SK-N-SH (cell line): ENCODE measurements at regions not wholly inside any gene's neighbourhood (a gene's known extent, or its start where the extent isn't known, plus 50 kb on each side); places are given as distances from the start of the nearest gene placed in this dataset.

Experiments
- CTCF ChIA-PET: fragments of 300-600, 350-600 bp; formaldehyde crosslinking; extraction: SDS; loops from one replicate; lab custom pipeline; 2021; lab: Yijun Ruan, JAX
- POLR2A ChIA-PET: fragments of 350-600 bp; sonication (Branson Sonifier 250); formaldehyde crosslinking; extraction: SDS; loops from one replicate; lab custom pipeline; 2020; ENCODE audit warnings: antibody characterized with exemption, inconsistent platforms; lab: Yijun Ruan, JAX
- DNase-seq: peaks from one replicate; pipeline ENCODE4 v3.0.0; 2012
- H2AFZ ChIP-seq: fragments of 200-600 bp; sonication (generic); 2 replicates; pipeline ENCODE4 v1.8.1; 2016; ENCODE audit warnings: antibody characterized with exemption, mild to moderate bottlenecking, low read depth
- H3F3A ChIP-seq: fragments of 200-600 bp; sonication (generic); replicated peaks from 2 replicates; pipeline ENCODE3; 2016; ENCODE audit warnings: antibody characterized with exemption, mild to moderate bottlenecking; ENCODE audit not compliant: insufficient read depth
- H3K27ac ChIP-seq, 2 experiments: fragments of 200-500 bp in 1 of 2; fragments of 200-600 bp in 1 of 2; sonication (Bioruptor generic) in 1 of 2; sonication (generic), shearing (Covaris generic) in 1 of 2; 2 replicates each; pipeline versions ENCODE4 v1.5.1 to v1.6.1; 2014 to 2016; ENCODE audit warnings: low read depth in 2 of 2, inconsistent platforms in 1 of 2, low read length in 1 of 2, mild to moderate bottlenecking in 1 of 2, mixed read lengths in 1 of 2
- H3K27me3 ChIP-seq: fragments of 200-600 bp; sonication (generic), shearing (Covaris generic); 2 replicates; pipeline ENCODE4 v1.6.1; 2016; ENCODE audit warnings: mixed run types; ENCODE audit not compliant: insufficient read depth
- H3K36me3 ChIP-seq, 2 experiments: fragments of 200-500 bp in 1 of 2; fragments of 200-600 bp in 1 of 2; sonication (Bioruptor generic) in 1 of 2; sonication (generic) in 1 of 2; replicated peaks in 1 of 2; 2 replicates each; pipeline versions ENCODE3 to v1.5.1; 2014 to 2016; ENCODE audit warnings: low read length in 1 of 2, mild to moderate bottlenecking in 1 of 2; ENCODE audit not compliant: insufficient read depth in 2 of 2, control insufficient read depth in 1 of 2
- H3K4me1 ChIP-seq, 2 experiments: fragments of 200-500 bp in 1 of 2; fragments of 200-600 bp in 1 of 2; sonication (Bioruptor generic) in 1 of 2; sonication (generic), shearing (Covaris generic) in 1 of 2; 2 replicates each; pipeline versions ENCODE4 v1.5.1 to v1.6.1; 2014 to 2016; ENCODE audit warnings: low read depth in 1 of 2, low read length in 1 of 2, mixed run types in 1 of 2; ENCODE audit not compliant: insufficient read depth in 2 of 2, control insufficient read depth in 1 of 2
- H3K4me2 ChIP-seq: fragments of 200-600 bp; sonication (generic), shearing (Covaris generic); 2 replicates; pipeline ENCODE4 v1.6.1; 2017; ENCODE audit warnings: mixed run types
- H3K4me3 ChIP-seq, 2 experiments: fragments of 200-500 bp in 1 of 2; fragments of 200-600 bp in 1 of 2; sonication (Bioruptor generic) in 1 of 2; sonication (generic), shearing (Covaris generic) in 1 of 2; 2 replicates each; pipeline versions ENCODE4 v1.5.1 to v1.8.1; 2014 to 2016; ENCODE audit warnings: low read depth in 2 of 2, inconsistent platforms in 1 of 2, low read length in 1 of 2, mild to moderate bottlenecking in 1 of 2, mixed read lengths in 1 of 2, moderate library complexity in 1 of 2
- H3K79me2 ChIP-seq: fragments of 200-600 bp; sonication (generic); 2 replicates; pipeline ENCODE4 v1.8.1; 2017; ENCODE audit warnings: mild to moderate bottlenecking; ENCODE audit not compliant: insufficient read depth
- H3K9ac ChIP-seq: fragments of 200-600 bp; sonication (generic); 2 replicates; pipeline ENCODE4 v1.6.1; 2017; ENCODE audit warnings: mixed run types
- H3K9me2 ChIP-seq: fragments of 200-600 bp; sonication (generic); 2 replicates; pipeline ENCODE4 v1.6.1; 2017; ENCODE audit warnings: mixed run types
- H3K9me3 ChIP-seq: fragments of 200-600 bp; sonication (generic); 2 replicates; pipeline ENCODE4 v1.6.1; 2017; ENCODE audit warnings: mixed run types, mild to moderate bottlenecking, moderate library complexity
- H4K20me1 ChIP-seq: fragments of 200-600 bp; sonication (generic); 2 replicates; pipeline ENCODE4 v1.6.1; 2017; ENCODE audit warnings: mild to moderate bottlenecking, mixed run types; ENCODE audit not compliant: insufficient read depth
- CHD2 ChIP-seq: fragments of 150-350 bp; IDR thresholded peaks from 2 replicates; pipeline ENCODE4 v1.6.1; 2018; ENCODE audit warnings: low read length; ENCODE audit not compliant: partially characterized antibody
- CTCF ChIP-seq: fragments of 200-600 bp; sonication (generic); IDR thresholded peaks from 2 replicates; pipeline ENCODE4 v1.6.1; 2017; ENCODE audit warnings: antibody characterized with exemption, mild to moderate bottlenecking, moderate library complexity
- EP300 ChIP-seq, 2 experiments: IDR thresholded peaks; 2 replicates each; pipeline versions ENCODE4 v1.4.0 to v1.6.1; 2012; ENCODE audit warnings: borderline replicate concordance in 1 of 2, low read depth in 1 of 2, low read length in 1 of 2
- EZH2phosphoT487 ChIP-seq: fragments of 200-600 bp; sonication (generic); IDR thresholded peaks from 2 replicates; pipeline ENCODE4 v1.6.1; 2017; ENCODE audit warnings: low read depth, mixed run types, mild to moderate bottlenecking, antibody characterized with exemption, moderate library complexity, borderline replicate concordance
- FOXJ3 ChIP-seq: sonication (generic); formaldehyde crosslinking; IDR thresholded peaks from 2 replicates; pipeline ENCODE4 v1.5.1; 2020; ENCODE audit warnings: mild to moderate bottlenecking, missing genetic modification reagents
- GABPA ChIP-seq: IDR thresholded peaks from 2 replicates; pipeline ENCODE4 v1.4.0; 2012; ENCODE audit warnings: low read depth, mild to moderate bottlenecking
- JUND ChIP-seq: IDR thresholded peaks from 2 replicates; pipeline ENCODE4 v1.4.0; 2012
- MAX ChIP-seq: IDR thresholded peaks from 2 replicates; pipeline ENCODE4 v1.4.0; 2012; ENCODE audit warnings: low read depth
- MEF2A ChIP-seq: IDR thresholded peaks from 2 replicates; pipeline ENCODE4 v1.4.0; 2012; ENCODE audit warnings: low read depth, borderline replicate concordance
- MXI1 ChIP-seq: IDR thresholded peaks from 2 replicates; pipeline ENCODE4 v1.6.1; 2012; ENCODE audit warnings: mild to moderate bottlenecking, low read depth, low read length, improper control_type of control experiment
- NRF1 ChIP-seq: IDR thresholded peaks from 2 replicates; pipeline ENCODE4 v1.6.1; 2012; ENCODE audit warnings: low read depth, mild to moderate bottlenecking, low read length
- POLR2AphosphoS5 ChIP-seq: IDR thresholded peaks from 2 replicates; pipeline ENCODE4 v1.6.1; 2012; ENCODE audit warnings: low read depth, low read length
- RCOR1 ChIP-seq: fragments of 150-350 bp; IDR thresholded peaks from 2 replicates; pipeline ENCODE4 v1.6.1; 2017; ENCODE audit warnings: antibody characterized with exemption, low read length
- REST ChIP-seq: IDR thresholded peaks from 2 replicates; pipeline ENCODE4 v1.6.1; 2012; ENCODE audit warnings: mild to moderate bottlenecking, low read depth, low read length, moderate library complexity
- RXRA ChIP-seq: IDR thresholded peaks from 2 replicates; pipeline ENCODE4 v1.4.0; 2012; ENCODE audit warnings: low read depth, mild to moderate bottlenecking, borderline replicate concordance
- SIN3A ChIP-seq: IDR thresholded peaks from 2 replicates; pipeline ENCODE4 v1.6.1; 2012; ENCODE audit warnings: low read depth, mild to moderate bottlenecking, low read length, moderate library complexity, borderline replicate concordance
- TEAD4 ChIP-seq: IDR thresholded peaks from 2 replicates; pipeline ENCODE4 v1.4.0; 2012; ENCODE audit warnings: mild to moderate bottlenecking, borderline replicate concordance; ENCODE audit not compliant: insufficient read depth
- USF1 ChIP-seq: IDR thresholded peaks from 2 replicates; pipeline ENCODE4 v1.4.0; 2012; ENCODE audit warnings: low read depth, borderline replicate concordance
- YY1 ChIP-seq: IDR thresholded peaks from 2 replicates; pipeline ENCODE4 v1.4.0; 2012; ENCODE audit warnings: low read depth, mild to moderate bottlenecking
- ZBTB33 ChIP-seq: IDR thresholded peaks from 2 replicates; pipeline ENCODE4 v1.4.0; 2012; ENCODE audit warnings: low read depth, borderline replicate concordance
- WGBS: methylation state at CpG from one replicate; pipeline ENCODE4 v1.1.6; 2017; ENCODE audit warnings: low lambda C conversion rate; 5-methylcytosine and 5-hydroxymethylcytosine counted together

- POLR2A ChIA-PET: no interaction called here
- no peaks in the 10 kb centered on the region for H3K79me2 ChIP-seq
- no peak overlapping the region for H3K4me3 ChIP-seq
- H3K4me1 ChIP-seq: no peaks in the 10 kb centered on the region
- no peaks in the 10 kb centered on the region for H3K36me3 ChIP-seq
- no peaks in the 10 kb centered on the region for H3K27me3 ChIP-seq
- H2AFZ ChIP-seq: no peak overlapping the region
- TF ChIP-seq RXRA (no peak), ZBTB33 (no peak), CTCF (no peak), EZH2phosphoT487 (no peak), MXI1 (no peak), REST (no peak), EP300 (IDR thresholded peaks at IDR 0.05; ENCODE audit: borderline replicate concordance in 1 of 2, low read depth in 1 of 2, low read length in 1 of 2) (no peak), USF1 (no peak), SIN3A (no peak), GABPA (no peak), POLR2AphosphoS5 (no peak), MEF2A (no peak), FOXJ3 (CRISPR knock-in tag) (no peak), JUND (no peak), TEAD4 (no peak), NRF1 (no peak), YY1 (no peak), RCOR1 (no peak), CHD2 (no peak), MAX (no peak)
- TF ChIP-seq, all 33 proteins: peak for 0
- CTCF ChIA-PET: no interaction called here
- Histone ChIP-seq H3K9ac (no peak overlapping the region), H3K27ac (no peak overlapping the region), H3F3A (no peaks in the 10 kb centered on the region), H3K9me2 (no peaks in the 10 kb centered on the region), H4K20me1 (no peaks in the 10 kb centered on the region), H3K4me2 (no peak overlapping the region), H3K9me3 (no peaks in the 10 kb centered on the region)
- no peak for DNase-seq
- WGBS: 8% methylated on average over 1 of the region's 1 CpG
Measured at GRCh38 chr18:32875625-32876024, 102.8 kb upstream of the KLHL14 start.
